B cell (primary cell): ENCODE measurements at regions not wholly inside any gene's neighbourhood (a gene's known extent, or its start where the extent isn't known, plus 50 kb on each side); places are given as distances from the start of the nearest gene placed in this dataset.
A peak's percentile ranks its signal among the peaks of the same experiment; 100 is the strongest.

ENCODE experiments used
- CTCF ChIP-seq: fragments of 200-600 bp; IDR thresholded peaks from one replicate; pipeline ENCODE4 v1.8.0; 2022; ENCODE audit warnings: antibody characterized with exemption, mild to moderate bottlenecking
- EZH2 ChIP-seq: IDR thresholded peaks from 2 replicates; pipeline ENCODE4 v1.6.1; 2012; ENCODE audit warnings: borderline replicate concordance, low read depth, mild to moderate bottlenecking, moderate library complexity, low read length; ENCODE audit not compliant: insufficient read depth, poor library complexity, severe bottlenecking

- TF ChIP-seq CTCF (peak; percentile 27), EZH2 (no peak)
Observed at GRCh38 chr21:34020005-34020847, 53.2 kb upstream of the MRPS6 start.
